ENCODE measurements at regions not wholly inside any gene's neighbourhood (a gene's known extent, or its start where the extent isn't known, plus 50 kb on each side); places are given as distances from the start of the nearest gene placed in this dataset.

DNA sequence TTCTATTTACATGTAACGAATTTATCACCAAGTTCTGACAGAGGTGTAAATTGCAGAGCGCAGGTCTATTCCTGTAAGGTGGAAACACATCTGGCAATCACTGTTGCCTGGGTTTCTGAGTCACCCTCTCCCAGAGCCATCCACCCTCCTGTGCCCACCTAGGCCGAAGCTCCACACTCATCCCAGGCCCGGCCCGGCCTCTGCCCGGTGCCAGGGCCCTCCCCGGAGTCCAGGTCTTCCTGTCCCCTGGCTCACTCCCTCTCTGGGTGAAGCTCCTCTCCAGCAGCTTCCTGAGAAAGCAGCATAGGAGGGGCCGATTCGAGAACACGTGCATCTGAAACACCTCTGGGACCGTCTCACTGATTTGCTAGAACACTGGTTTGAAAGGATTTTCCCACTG is 308.2 kb downstream of the SHANK2 start:
- peaks cover 57% of the 10 kb centered on the region for H3K9me3 Mint-ChIP-seq
- H3K4me1 ChIP-seq (ENCODE audit: insufficient read depth): no peaks in the 10 kb centered on the region
- DNase-seq (ENCODE audit: low spot score) (no peak), ATAC-seq (no peak)
- H3K36me3 Mint-ChIP-seq (ENCODE audit: low read depth): peaks cover 69% of the 10 kb centered on the region
- no peak overlapping the region for H2AFZ ChIP-seq
- no peak overlapping the region for H3K4me2 ChIP-seq
- H3K27ac ChIP-seq (ENCODE audit: low read depth): no peak overlapping the region
- H3K27ac Mint-ChIP-seq: no peak overlapping the region
- H3K4me3 Mint-ChIP-seq: no peak overlapping the region
- no peaks in the 10 kb centered on the region for H3K9me2 ChIP-seq (ENCODE audit: insufficient read depth)
- no peaks in the 10 kb centered on the region; the same call in 1 of the 2 replicates for H3K79me2 ChIP-seq (replicated peaks; ENCODE audit: insufficient read depth)
- H4K20me1 ChIP-seq (replicated peaks; ENCODE audit: insufficient read depth): no peaks in the 10 kb centered on the region; the same call in 1 of the 2 replicates
- no peaks in the 10 kb centered on the region; the same call in 2 of the 3 replicates for H3K4me1 Mint-ChIP-seq
- no peaks in the 10 kb centered on the region for H3F3A ChIP-seq (replicated peaks; ENCODE audit: low read depth)
- H3K36me3 ChIP-seq (ENCODE audit: insufficient read depth): no peaks in the 10 kb centered on the region
- TF ChIP-seq EZH2phosphoT487 (IDR thresholded peaks at IDR 0.05; ENCODE audit: unreplicated experiment): no peak
- TF ChIP-seq, protein P1, sequence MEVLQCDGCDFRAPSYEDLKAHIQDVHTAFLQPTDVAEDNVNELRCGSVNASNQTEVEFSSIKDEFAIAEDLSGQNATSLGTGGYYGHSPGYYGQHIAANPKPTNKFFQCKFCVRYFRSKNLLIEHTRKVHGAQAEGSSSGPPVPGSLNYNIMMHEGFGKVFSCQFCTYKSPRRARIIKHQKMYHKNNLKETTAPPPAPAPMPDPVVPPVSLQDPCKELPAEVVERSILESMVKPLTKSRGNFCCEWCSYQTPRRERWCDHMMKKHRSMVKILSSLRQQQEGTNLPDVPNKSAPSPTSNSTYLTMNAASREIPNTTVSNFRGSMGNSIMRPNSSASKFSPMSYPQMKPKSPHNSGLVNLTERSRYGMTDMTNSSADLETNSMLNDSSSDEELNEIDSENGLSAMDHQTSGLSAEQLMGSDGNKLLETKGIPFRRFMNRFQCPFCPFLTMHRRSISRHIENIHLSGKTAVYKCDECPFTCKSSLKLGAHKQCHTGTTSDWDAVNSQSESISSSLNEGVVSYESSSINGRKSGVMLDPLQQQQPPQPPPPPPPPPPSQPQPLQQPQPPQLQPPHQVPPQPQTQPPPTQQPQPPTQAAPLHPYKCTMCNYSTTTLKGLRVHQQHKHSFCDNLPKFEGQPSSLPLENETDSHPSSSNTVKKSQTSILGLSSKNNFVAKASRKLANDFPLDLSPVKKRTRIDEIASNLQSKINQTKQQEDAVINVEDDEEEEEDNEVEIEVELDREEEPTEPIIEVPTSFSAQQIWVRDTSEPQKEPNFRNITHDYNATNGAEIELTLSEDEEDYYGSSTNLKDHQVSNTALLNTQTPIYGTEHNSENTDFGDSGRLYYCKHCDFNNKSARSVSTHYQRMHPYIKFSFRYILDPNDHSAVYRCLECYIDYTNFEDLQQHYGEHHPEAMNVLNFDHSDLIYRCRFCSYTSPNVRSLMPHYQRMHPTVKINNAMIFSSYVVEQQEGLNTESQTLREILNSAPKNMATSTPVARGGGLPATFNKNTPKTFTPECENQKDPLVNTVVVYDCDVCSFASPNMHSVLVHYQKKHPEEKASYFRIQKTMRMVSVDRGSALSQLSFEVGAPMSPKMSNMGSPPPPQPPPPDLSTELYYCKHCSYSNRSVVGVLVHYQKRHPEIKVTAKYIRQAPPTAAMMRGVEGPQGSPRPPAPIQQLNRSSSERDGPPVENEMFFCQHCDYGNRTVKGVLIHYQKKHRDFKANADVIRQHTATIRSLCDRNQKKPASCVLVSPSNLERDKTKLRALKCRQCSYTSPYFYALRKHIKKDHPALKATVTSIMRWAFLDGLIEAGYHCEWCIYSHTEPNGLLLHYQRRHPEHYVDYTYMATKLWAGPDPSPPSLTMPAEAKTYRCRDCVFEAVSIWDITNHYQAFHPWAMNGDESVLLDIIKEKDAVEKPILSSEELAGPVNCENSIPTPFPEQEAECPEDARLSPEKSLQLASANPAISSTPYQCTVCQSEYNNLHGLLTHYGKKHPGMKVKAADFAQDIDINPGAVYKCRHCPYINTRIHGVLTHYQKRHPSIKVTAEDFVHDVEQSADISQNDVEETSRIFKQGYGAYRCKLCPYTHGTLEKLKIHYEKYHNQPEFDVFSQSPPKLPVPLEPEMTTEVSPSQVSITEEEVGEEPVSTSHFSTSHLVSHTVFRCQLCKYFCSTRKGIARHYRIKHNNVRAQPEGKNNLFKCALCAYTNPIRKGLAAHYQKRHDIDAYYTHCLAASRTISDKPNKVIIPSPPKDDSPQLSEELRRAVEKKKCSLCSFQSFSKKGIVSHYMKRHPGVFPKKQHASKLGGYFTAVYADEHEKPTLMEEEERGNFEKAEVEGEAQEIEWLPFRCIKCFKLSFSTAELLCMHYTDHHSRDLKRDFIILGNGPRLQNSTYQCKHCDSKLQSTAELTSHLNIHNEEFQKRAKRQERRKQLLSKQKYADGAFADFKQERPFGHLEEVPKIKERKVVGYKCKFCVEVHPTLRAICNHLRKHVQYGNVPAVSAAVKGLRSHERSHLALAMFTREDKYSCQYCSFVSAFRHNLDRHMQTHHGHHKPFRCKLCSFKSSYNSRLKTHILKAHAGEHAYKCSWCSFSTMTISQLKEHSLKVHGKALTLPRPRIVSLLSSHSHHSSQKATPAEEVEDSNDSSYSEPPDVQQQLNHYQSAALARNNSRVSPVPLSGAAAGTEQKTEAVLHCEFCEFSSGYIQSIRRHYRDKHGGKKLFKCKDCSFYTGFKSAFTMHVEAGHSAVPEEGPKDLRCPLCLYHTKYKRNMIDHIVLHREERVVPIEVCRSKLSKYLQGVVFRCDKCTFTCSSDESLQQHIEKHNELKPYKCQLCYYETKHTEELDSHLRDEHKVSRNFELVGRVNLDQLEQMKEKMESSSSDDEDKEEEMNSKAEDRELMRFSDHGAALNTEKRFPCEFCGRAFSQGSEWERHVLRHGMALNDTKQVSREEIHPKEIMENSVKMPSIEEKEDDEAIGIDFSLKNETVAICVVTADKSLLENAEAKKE (CRISPR knock-in tag; IDR thresholded peaks at IDR 0.05): no peak
- no peak for TF ChIP-seq STAT1 (IDR thresholded peaks at IDR 0.05; ENCODE audit: unreplicated experiment)
- no peak for TF ChIP-seq NANOG (IDR thresholded peaks at IDR 0.05; ENCODE audit: borderline replicate concordance)
- no peak for TF ChIP-seq ZNF331 (CRISPR knock-in tag; IDR thresholded peaks at IDR 0.05; ENCODE audit: low read depth)
- TF ChIP-seq POLR2AphosphoS5 (IDR thresholded peaks at IDR 0.05; ENCODE audit: low read depth): no peak
- TF ChIP-seq, protein P2, sequence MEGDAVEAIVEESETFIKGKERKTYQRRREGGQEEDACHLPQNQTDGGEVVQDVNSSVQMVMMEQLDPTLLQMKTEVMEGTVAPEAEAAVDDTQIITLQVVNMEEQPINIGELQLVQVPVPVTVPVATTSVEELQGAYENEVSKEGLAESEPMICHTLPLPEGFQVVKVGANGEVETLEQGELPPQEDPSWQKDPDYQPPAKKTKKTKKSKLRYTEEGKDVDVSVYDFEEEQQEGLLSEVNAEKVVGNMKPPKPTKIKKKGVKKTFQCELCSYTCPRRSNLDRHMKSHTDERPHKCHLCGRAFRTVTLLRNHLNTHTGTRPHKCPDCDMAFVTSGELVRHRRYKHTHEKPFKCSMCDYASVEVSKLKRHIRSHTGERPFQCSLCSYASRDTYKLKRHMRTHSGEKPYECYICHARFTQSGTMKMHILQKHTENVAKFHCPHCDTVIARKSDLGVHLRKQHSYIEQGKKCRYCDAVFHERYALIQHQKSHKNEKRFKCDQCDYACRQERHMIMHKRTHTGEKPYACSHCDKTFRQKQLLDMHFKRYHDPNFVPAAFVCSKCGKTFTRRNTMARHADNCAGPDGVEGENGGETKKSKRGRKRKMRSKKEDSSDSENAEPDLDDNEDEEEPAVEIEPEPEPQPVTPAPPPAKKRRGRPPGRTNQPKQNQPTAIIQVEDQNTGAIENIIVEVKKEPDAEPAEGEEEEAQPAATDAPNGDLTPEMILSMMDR (conservative IDR thresholded peaks at IDR 0.05; ENCODE audit: low read depth in 2 of 2): no peak
- no peak for TF ChIP-seq REST (IDR thresholded peaks at IDR 0.05; ENCODE audit: unreplicated experiment)
- TF ChIP-seq, protein P3, sequence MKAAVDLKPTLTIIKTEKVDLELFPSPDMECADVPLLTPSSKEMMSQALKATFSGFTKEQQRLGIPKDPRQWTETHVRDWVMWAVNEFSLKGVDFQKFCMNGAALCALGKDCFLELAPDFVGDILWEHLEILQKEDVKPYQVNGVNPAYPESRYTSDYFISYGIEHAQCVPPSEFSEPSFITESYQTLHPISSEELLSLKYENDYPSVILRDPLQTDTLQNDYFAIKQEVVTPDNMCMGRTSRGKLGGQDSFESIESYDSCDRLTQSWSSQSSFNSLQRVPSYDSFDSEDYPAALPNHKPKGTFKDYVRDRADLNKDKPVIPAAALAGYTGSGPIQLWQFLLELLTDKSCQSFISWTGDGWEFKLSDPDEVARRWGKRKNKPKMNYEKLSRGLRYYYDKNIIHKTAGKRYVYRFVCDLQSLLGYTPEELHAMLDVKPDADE (IDR thresholded peaks at IDR 0.05): no peak
- no peak for TF ChIP-seq CREB1 (CRISPR knock-in tag; IDR thresholded peaks at IDR 0.05; ENCODE audit: low read depth)
- TF ChIP-seq JUNB (IDR thresholded peaks at IDR 0.05; ENCODE audit: unreplicated experiment): no peak
- no peak for TF ChIP-seq EZH2 (IDR thresholded peaks at IDR 0.05; ENCODE audit: low read depth, unreplicated experiment)
- TF ChIP-seq ZNF114 (CRISPR knock-in tag; IDR thresholded peaks at IDR 0.05): no peak
- H3K27me3 Mint-ChIP-seq (ENCODE audit: insufficient read depth, low read depth, poor library complexity): peaks cover 1% of the 10 kb centered on the region
- no peak overlapping the region for H3K4me3 ChIP-seq
- H3K27me3 ChIP-seq (ENCODE audit: insufficient read depth): no peaks in the 10 kb centered on the region

Measured in GM23338 (cell line).